NCI-H1105 treated with DMSO at 0.1 percent for 48 hours (cell line): ENCODE measurements at regions not wholly inside any gene's neighbourhood (a gene's known extent, or its start where the extent isn't known, plus 50 kb on each side); places are given as distances from the start of the nearest gene placed in this dataset.
"Not testable (repeated sequence)": the region's sequence is repeated elsewhere in the genome, so short reads cannot be mapped to it uniquely, and the experiment has no call there.

Experiments
- DNase-seq: peaks from one replicate; lab custom pipeline; 2025; lab: John Stamatoyannopoulos, UW

DNA sequence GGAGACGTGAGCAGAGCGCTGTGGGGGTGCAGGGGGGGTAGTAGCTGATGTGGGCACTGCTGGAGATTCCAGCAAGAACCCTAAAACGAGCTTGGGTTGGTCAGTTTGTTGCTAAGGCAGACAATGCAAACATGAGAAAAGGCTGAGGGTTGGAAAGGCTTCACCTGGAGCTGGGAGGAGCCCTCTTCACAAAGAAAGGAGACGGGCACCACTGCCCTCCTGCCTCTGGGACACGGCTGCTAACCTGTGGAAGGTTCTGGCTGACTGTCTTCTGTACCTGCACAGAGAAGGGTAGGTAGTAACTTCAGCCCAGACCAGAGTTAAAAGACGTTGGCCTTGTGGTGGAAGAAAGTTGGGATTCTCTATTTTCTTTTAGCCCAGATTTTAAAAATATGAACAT is 108.7 kb downstream of the SUCLA2 start:
- DNase-seq: no peak

DNA sequence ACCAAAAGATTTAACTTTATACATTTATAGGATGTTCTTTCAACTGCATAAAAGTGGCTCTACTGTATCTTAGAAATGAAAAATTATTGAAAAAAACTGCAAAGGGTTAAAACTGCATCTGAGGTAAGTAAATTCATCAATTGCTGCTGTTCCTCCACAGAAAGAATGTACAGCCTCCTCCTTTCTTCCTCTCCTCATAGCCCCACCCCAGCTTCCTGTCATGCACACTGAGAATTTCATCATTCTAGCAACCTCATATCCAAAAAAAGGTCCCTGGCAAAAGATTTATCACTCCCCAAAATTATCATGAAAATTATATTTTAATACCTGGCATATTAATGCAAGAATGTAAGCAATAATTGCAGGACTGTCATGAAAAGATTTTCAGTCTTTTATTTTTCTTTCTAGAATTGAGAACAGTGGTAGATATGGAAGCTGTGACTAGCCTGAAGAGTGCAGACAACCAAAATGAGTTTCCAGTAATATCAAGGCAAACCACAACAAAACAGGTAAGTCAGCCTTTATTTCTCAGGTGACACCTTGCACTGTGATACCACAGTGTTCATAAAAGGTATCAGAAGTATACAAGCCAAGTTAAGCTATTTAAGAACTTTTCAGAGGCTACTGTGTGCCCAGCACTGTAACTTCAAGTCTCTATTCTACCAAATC is 110.8 kb downstream of the SUCLA2 start:
- DNase-seq: no peak

DNA sequence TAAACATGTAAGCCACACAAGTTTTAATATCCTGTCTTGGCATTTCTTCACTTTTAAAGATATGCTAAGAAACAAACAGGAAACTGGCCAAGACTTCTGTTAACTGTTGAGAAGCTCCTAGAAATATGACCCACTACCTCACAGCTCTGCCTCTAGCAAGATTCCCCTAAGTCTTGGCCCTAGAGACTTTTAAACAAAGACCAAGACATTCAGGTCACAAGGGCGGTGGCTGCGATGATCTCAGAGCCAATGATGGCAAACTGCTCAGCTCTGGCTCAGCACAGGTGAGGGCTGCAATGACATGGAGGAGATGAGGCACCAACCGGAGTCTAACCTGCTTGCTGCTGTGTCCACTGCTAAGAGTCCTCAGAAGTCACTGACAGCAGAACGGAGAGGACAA is 114.8 kb downstream of the SUCLA2 start:
- DNase-seq: no peak

DNA sequence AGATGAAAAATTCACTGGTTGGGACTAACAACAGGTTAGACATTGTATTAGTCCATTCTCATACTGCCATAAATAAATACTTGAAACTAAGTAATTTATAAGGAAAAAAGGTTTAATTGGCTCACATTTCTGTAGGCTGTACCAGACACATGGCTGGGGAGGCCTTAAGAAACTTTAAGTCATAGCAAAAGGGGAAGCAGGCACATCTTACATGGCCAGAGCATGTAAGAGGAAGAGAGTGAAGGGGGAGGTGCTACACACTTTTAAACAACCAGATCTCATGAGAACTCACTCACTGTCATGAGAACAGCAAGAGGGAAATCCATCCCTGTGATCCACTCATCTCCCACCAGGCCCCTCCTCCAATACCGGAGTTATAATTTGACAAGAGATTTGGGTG is 125.9 kb downstream of the SUCLA2 start:
- no peak for DNase-seq

DNA sequence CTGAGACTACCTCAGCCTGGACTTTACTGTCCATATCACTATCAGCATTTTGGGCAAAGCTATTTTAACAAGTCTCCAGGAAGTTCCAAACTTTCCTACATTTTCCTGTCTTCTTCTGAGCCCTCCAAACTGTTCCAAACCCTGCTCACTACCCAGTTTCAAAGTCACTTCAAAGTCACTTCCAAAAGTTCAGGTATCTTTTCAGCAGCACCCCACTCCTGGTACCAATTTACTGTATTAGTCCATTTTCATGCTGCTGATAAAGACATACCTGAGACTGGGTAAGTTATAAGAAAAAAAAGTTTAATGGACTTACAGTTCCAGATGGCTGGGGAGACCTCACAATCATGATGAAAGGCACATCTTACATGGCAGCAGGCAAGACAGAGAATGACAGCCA is 127.1 kb downstream of the SUCLA2 start:
- not testable (repeated sequence) for DNase-seq

DNA sequence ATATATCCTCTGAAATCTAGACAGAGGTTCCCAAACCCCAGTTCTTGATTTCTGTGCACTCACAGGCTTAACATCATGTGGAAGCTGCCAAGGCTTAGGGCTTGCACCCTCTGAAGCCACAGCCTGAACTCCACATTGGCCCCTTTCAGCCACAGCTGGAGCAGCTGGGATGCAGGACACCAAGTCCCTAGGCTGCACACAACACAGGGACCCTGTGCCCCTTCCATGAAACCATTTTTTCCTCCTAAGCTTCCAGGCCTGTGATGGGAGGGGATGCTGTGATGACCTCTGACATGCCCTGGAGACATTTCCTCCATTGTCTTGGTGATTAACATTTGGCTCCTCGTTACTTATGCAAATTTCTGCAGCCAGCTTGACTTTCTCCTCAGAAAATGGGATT is 127.8 kb downstream of the SUCLA2 start:
- not testable (repeated sequence) for DNase-seq

DNA sequence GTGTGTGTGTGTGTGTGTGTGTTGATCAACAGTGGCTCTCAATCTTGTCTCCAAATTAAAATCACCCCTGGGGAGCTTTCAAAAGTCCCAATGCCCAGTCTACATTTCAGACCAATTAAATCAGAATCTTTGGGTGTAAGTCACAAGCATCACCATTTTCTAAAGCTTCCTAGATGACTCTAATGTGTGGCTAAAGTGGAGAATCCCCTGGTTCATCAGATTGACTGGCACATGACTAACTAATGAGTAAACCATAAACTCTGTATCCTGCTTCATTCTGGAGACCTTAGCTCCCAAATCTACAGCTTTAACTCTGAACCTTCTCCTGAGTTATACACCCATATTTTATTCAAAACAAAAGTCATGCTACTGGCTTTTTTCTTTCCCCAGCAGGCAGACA is 131.3 kb downstream of the SUCLA2 start:
- no peak for DNase-seq

DNA sequence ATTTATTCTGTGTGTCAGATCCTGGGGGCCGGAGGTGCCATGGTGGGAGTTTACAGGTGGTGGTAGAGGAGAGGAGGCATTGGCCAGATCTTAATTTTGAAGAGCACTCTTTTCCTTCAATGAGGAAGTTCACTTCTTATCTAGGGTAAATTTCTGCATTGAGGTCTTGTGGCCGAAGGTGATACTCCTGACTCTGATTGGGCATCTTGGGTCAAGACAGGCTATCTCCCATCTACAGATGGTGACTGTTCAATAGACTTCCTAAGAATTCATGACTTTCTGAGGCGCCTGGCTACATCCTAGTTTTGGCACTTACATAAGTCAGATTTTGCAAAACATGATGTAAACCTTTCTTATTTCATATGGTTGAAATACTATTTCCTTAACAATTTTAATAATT is 135.2 kb downstream of the SUCLA2 start:
- DNase-seq: no peak

DNA sequence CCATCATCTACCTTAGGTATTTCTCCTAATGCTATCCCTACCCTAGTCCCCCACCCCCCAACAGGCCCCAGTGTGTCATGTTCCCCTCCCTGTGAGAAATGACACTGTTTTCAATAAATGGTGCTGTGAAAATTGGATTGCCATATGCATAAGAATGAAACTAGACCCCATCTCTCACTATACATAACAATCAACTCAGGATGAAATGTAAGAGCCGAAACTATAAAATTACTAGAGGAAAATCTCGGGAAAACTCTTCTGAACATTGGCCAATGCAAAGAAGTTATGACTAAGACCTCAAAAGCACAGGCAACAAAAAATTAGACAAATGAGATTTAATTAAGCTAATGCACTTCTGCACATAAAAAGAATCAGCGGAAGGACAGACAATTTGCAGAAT is 138.2 kb downstream of the SUCLA2 start:
- DNase-seq: no peak

DNA sequence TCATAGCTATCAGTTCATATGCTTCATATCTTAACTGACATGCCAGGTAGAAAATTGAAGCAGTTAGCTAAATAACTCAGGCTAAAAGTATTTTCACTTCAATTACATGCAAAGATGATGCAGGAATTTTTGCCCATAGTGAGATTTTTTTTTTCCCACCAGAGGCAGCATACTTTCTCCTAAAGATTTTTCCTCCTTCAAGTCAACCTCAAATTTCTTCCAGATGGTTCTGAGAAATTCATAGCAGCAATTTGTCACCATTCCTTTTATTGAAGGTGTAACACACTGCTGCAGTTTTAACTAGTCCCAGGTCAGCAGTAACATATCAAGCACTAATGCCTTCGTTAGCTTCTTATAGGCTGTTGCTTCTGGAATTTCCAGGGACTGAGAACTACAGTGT is 141.9 kb downstream of the SUCLA2 start:
- no peak for DNase-seq

DNA sequence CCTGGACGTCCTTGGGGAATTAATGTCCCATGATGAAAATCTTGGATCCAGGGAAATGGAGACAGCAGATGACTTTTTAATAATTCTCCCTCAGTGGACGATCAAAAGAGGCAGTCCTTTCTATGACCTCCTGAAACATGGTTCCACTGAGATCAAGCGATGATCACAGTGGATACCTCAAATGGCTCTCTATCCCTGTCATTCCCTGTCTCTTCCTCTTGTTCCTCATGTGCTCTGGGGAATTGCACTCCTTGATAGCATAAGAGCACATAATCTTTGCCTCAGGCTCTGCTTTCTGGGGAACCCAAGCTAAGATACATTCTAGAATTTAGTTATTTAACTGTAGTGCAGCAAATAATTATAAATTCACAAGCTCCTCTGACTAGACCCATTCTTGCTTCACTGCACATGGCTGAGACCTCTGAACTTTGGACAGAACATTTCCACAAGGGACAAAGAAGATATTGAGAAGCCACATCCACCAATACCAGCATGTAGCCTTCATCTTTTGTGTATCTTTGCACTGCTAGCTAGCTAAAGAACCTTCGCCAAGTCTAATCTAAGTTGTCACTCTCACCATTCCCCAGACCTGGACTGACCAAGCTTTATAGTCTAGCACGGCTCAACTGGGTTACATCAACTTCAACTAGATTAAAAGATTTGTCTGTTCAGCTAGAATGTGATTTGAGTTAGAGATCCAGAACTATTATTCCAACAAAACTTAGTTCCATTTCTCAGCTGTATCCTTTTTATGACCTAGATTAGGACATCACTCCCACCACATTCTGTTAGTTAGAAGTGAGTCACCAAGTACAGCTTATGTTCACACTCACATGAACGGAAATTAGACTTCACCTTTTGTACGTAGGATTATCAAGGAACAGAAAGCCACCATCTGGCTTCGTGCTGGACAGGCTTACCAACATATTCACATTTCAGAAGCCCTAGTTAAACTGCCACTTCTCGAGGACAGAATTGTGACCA is 142.7 kb downstream of the SUCLA2 start:
- DNase-seq: no peak

DNA sequence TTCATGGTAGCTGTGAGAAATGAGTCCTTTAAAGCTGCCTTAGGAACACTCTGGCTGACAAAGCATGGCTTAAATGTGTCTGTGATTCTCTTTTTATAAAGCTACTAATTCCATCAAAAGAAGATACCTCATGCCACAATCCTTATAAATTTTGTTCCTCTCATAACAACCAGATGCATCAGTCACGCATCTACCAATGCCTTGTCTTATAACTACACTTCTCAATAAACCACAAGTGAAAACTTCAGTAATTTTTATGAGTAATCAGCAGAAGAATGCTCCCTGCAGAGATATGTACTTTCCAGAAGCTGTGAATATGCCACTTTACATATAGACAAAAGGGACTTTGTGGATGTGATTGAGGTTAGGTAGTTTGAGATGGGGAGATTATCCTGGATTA is 147.8 kb downstream of the SUCLA2 start:
- no peak for DNase-seq

DNA sequence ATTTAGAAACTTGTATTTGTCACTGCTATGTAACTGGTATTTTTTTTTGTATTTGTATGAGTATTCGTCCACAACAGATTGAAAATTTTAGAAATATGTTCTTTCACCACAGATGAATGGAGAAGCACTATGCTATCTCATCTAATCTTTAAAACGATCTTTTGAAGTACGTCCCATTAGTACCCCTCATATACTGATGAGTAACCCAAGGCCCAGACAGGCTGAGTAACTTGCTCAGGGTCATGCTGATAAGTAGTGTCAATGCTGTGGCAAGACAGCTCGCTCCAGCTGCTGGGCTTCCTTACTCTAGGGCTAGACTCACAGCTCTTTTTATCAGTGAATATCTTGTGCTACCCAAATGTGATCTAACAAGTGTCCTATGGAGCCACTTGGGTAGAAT is 154.2 kb downstream of the SUCLA2 start:
- DNase-seq: no peak

DNA sequence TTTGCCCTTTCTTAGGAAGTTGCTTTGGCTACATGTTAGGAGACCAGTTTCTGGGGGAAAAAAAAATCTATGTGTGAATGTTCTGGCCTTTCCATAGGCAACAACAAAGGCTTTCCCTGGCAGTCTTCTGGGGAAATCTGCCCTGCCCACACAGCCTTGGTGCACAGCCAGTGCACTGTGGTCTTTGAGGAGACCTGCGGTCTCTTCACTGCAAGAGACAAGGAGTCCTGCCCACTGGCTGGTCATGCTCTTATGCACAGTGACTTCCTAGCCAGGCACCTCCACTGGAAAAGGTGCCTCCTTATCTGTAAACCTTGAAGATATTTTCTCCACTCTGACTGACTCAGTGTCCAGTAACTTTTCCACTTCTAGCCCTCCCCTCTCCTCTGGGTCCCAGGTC is 155.1 kb downstream of the SUCLA2 start:
- DNase-seq: no peak

DNA sequence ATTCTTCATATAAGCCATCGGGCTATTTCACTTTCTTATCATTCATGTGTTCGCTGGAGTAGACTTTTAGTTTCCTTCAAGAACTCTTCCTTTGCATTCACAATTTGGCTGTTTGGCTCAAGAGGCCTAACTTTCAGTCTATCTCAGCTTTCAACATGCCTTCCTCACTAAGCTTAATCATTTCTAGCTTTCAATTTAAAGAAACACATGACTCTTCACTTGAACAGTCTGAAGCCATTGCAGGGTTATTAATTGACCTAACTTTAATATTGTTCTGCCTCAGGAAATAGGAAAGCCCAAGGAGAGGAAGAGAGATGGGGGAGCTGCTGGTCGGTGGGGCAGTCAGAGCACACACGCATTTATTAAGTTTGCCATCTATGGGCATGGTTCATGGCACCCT is 158.1 kb downstream of the SUCLA2 start:
- no peak for DNase-seq

DNA sequence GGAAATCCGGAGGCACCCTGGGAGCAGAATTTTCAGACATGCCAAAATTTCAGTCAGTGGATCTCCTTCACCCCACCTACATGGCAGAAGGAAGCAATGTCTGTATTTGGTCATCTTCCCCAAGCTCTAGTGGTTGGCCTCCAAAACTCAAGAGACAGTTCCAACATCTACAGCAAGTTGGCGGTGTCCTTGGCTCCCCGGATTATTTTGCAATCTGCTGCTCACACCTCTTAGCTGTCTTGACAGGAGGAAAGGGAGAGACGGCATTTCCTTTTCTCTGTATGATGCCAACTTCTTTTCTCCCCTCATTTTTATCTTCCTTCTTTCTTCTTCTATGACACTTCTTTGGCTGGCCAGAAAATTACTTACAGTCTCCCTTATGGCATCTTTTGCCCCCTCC is 159.9 kb downstream of the SUCLA2 start:
- no peak for DNase-seq

DNA sequence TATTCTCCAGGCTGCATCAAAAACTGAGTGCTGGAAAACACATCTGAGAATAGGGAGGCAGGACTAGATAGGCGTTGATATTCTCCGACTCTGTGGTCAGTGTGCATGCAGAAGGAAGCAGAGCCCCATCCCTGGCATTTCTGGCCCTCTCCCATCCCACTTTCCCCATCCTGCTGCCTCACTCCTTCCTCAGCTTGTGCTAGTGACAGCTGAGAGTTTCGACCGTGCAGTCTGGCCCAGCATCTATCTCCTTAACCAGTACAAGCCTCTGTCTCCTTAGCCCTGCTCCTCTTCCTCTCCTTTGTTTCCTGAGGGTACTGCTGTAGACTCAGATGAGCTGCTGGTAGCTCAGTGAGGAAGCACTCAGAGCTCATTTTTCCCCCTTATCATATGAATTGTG is 163.2 kb downstream of the SUCLA2 start:
- no peak for DNase-seq

DNA sequence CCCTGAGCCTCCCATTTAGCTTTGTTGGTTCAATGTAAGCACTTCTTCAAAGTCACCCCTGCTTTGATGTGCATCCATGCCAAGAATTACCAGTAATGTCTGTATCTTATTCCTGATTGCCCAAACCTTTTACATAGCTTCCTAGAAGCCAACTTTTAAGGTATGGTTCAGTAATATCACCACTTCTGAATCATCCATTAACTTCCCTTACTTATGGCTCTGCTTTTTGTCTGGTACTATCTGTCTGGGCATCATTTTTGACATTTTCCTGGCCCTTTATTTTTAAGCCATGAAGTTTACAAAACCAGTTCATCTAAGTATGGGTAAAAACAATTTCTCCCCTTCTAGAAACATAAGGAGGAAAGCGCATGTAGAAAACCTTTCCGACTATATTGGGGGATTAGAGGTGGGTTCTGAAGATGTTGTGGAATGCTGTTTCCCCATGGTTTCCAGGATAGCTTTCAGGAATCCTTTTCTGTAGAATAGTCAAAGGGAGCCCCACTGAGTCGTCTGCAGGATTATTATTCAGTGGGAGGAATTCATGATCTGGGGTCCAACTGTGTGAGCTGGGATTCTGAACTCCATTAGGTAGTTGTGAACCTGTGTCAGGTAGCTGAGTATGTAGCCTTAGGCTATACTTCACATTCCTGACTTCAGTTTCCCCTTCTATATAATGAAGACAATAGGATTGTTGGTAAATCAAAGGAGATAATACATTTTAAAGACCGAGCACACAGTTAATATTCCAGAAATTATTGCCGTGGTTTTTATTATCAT is 163.8 kb downstream of the SUCLA2 start:
- DNase-seq: no peak

DNA sequence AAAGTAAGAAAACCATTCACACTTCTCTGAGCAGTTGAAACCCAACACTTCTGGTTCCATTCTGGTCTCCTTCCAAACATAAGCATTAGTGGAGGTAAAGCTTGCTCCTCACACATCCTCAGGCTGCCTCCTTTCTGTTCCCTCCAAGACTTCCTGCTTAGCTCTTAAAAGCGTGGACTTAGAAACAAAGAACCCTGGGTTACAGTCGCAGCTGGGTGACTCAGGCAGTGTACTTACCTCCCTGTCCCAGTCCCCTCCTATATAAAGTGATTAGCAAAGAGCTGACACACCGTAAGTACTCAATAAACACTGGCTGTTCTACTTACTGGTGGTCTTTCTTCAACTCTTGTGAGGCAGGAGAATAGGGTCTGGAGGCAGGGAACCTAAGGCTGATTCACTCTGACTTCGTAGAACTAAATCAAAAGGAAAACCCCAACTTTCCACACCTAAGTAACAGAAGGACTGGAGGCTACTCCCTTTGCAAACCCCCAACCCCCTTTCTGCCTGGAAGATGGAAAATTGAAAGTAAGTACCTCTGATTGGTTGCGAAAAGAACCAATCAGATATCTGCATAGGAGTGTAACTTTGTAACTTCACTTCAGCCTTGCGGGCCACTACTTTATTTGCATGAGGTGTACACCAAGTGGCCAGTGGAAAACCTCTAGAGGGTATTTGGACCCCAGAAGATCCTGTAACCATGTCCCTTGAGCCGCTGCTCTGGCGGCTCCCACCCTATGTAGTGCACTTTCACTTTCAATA is 165.4 kb downstream of the SUCLA2 start:
- DNase-seq: no peak

DNA sequence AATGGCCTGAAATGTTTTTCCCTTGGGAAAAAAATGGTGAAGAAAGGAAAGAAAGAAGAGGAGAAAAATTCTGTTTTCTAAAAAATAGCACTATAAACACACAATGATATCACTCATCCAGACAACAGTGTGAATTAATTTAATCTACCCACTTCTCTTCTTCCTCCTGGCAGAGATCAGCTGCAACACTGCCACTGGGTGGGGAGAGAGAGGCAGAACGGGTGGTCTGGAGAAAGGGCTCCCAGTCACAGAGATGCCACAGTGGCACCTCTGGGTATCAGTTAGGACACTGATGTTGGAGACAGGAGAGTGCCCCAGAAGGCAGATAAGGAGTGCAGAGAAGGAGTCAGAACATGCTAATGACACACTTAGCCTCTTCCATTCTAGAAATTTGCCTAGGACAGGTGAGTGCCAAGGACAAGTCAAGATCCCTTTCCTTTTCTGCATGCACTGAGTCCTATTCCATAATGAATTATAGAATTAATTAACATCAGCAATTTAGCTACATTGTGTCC is 168.6 kb downstream of the SUCLA2 start:
- no peak for DNase-seq

DNA sequence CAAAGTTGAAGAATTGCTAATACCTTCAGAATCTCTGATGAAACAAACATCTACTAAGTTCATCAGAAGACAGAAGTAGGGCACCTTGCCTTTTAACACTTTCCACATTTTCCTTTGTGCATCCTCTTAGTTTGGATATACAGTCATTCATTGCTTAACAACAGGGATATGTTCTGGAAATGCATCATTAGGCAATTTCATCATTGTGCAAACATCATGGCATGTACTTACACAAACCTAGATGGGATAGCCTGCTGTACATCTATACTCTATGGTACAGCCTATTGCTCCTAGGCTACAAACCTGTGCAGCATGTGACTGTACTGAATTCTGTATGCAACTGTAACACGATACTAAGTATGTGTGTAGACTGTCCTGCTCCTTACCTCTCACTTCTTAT is 169.8 kb downstream of the SUCLA2 start:
- DNase-seq: no peak

DNA sequence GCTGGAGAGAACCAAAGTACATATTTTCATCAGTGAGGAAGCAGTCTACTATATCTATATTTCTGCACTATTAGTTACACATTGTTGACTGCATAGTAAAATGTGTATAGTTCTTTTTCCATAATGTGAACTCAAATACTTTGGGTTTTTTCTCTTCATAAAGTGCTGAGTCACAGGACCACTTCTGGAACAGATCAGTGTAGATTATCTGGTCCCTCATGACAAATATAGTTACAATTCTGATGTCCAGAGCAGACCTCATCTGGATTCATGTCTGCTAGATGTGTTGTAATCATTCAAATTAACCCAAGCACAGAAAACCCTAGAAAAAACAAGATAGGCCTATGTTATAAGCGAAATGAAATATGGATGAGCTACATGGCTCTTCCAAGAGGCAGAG is 171.4 kb downstream of the SUCLA2 start:
- no peak for DNase-seq
